Trophoblast cell (in vitro differentiated cells and primary cell): ENCODE measurements at regions not wholly inside any gene's neighbourhood (a gene's known extent, or its start where the extent isn't known, plus 50 kb on each side); places are given as distances from the start of the nearest gene placed in this dataset.

ENCODE experiments used
- DNase-seq, 2 donors: peaks; one replicate each; pipeline ENCODE4 v3.0.0-alpha.2; 2016
- H2AFZ ChIP-seq: 2 replicates; pipeline ENCODE4 v1.6.1; 2013; ENCODE audit warnings: low read length, moderate library complexity, mild to moderate bottlenecking; ENCODE audit not compliant: insufficient read depth, poor library complexity
- H2AK5ac ChIP-seq: 2 replicates; pipeline ENCODE4 v1.6.1; 2013; ENCODE audit warnings: mild to moderate bottlenecking, low read length
- H2BK120ac ChIP-seq: 2 replicates; pipeline ENCODE4 v1.6.1; 2013; ENCODE audit warnings: low read length, mild to moderate bottlenecking, moderate library complexity; ENCODE audit not compliant: insufficient read depth, poor library complexity
- H2BK12ac ChIP-seq: 2 replicates; pipeline ENCODE4 v1.6.1; 2013; ENCODE audit warnings: mild to moderate bottlenecking, low read length, moderate library complexity
- H2BK5ac ChIP-seq: 2 replicates; pipeline ENCODE4 v1.6.1; 2013; ENCODE audit warnings: low read length, low read depth, moderate library complexity, mild to moderate bottlenecking; ENCODE audit not compliant: poor library complexity
- H3K14ac ChIP-seq: 2 replicates; pipeline ENCODE4 v1.6.1; 2013; ENCODE audit warnings: mild to moderate bottlenecking, low read length
- H3K18ac ChIP-seq: 2 replicates; pipeline ENCODE4 v1.6.1; 2013; ENCODE audit warnings: mild to moderate bottlenecking, low read length
- H3K23ac ChIP-seq: 2 replicates; pipeline ENCODE4 v1.6.1; 2013; ENCODE audit warnings: low read length
- H3K27ac ChIP-seq: 2 replicates; pipeline ENCODE4 v1.5.1; 2013; ENCODE audit warnings: low read depth, mild to moderate bottlenecking, inconsistent platforms, low read length, moderate library complexity
- H3K27me3 ChIP-seq: 2 replicates; pipeline ENCODE4 v1.6.1; 2013; ENCODE audit warnings: inconsistent platforms, mild to moderate bottlenecking, low read length, moderate library complexity; ENCODE audit not compliant: insufficient read depth
- H3K36me3 ChIP-seq, 2 experiments: 1 replicate in 1 of 2; 2 replicates in 1 of 2; pipeline ENCODE4 v1.6.1; 2013; ENCODE audit warnings: low read length in 2 of 2, mild to moderate bottlenecking in 2 of 2, moderate library complexity in 1 of 2; ENCODE audit not compliant: insufficient read depth in 2 of 2, control insufficient read depth in 1 of 2
- H3K4ac ChIP-seq: 2 replicates; pipeline ENCODE4 v1.6.1; 2013; ENCODE audit warnings: low read depth, mild to moderate bottlenecking, low read length, moderate library complexity
- H3K4me1 ChIP-seq, 2 experiments: 1 replicate in 1 of 2; 2 replicates in 1 of 2; pipeline ENCODE4 v1.6.1; 2013; ENCODE audit warnings: low read length in 2 of 2, mild to moderate bottlenecking in 2 of 2, moderate library complexity in 1 of 2; ENCODE audit not compliant: insufficient read depth in 2 of 2, control insufficient read depth in 1 of 2
- H3K4me2 ChIP-seq: 2 replicates; pipeline ENCODE4 v1.6.1; 2013; ENCODE audit warnings: inconsistent platforms, mild to moderate bottlenecking, low read length, moderate library complexity
- H3K4me3 ChIP-seq: 2 replicates; pipeline ENCODE4 v1.5.1; 2013; ENCODE audit warnings: mild to moderate bottlenecking, low read depth, low read length, inconsistent platforms
- H3K79me1 ChIP-seq: one replicate; pipeline ENCODE4 v1.6.1; 2013; ENCODE audit warnings: low read length
- H3K79me2 ChIP-seq: 2 replicates; pipeline ENCODE4 v1.6.1; 2013; ENCODE audit warnings: low read length, mild to moderate bottlenecking; ENCODE audit not compliant: control insufficient read depth, insufficient read depth, poor library complexity
- H3K9ac ChIP-seq: 2 replicates; pipeline ENCODE4 v1.6.1; 2013; ENCODE audit warnings: mild to moderate bottlenecking, low read length
- H3K9me3 ChIP-seq: 2 replicates; pipeline ENCODE4 v1.6.1; 2013; ENCODE audit warnings: low read depth, mild to moderate bottlenecking, control low read depth, inconsistent platforms, low read length; ENCODE audit not compliant: insufficient read depth
- H4K12ac ChIP-seq: 2 replicates; pipeline ENCODE4 v1.6.1; 2013; ENCODE audit warnings: low read depth, mild to moderate bottlenecking, low read length, moderate library complexity
- H4K8ac ChIP-seq: 2 replicates; pipeline ENCODE4 v1.6.1; 2013; ENCODE audit warnings: low read depth, mild to moderate bottlenecking, low read length, moderate library complexity
- H4K91ac ChIP-seq: one replicate; pipeline ENCODE4 v1.6.1; 2013; ENCODE audit warnings: low read depth, mild to moderate bottlenecking, low read length, moderate library complexity
- WGBS: extraction: QIAGEN DNeasy Blood & Tissue Kit; methylation state at CpG from one replicate; pipeline ENCODE4 v1.1.7; 2013; ENCODE audit warnings: missing lambda C conversion rate; ENCODE audit not compliant: insufficient read length, insufficient coverage; ENCODE audit errors: extremely low coverage; 5-methylcytosine and 5-hydroxymethylcytosine counted together

DNA sequence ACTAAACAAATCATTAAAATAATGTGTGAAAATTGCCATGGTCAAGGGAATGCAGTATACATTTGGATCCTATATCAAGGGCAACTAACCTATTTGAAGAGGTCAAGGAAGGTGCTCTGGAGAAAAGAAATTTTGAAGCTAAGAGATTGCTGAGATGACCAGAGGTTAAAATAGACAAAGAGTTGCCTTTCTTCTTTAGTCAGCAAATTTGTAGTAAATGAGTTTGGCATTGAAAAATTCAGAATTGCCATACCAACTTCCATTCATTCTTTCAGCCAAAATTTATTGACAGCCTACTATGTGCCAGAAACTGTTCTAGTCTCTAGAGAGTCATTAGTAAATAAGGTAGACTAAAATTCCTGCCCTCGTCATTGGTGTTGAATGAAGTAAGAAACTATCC is 396.2 kb downstream of the BCL11A start:
- Histone ChIP-seq H3K23ac (no peak overlapping the region), H2AK5ac (no peak overlapping the region), H3K14ac (no peak overlapping the region), H3K4me2 (no peak overlapping the region), H3K4me3 (no peak overlapping the region), H3K9ac (no peak overlapping the region), H3K27me3 (no peaks in the 10 kb centered on the region), H4K91ac (no peak overlapping the region), H3K79me1 (no peaks in the 10 kb centered on the region), H3K36me3 (no peaks in the 10 kb centered on the region), H3K18ac (no peak overlapping the region), H3K27ac (no peak overlapping the region), H3K4ac (no peak overlapping the region), H2BK12ac (no peak overlapping the region), H3K9me3 (no peaks in the 10 kb centered on the region), H2AFZ (no peak overlapping the region), H4K8ac (no peak overlapping the region), H2BK120ac (no peak overlapping the region), H3K4me1 (no peaks in the 10 kb centered on the region), H3K79me2 (no peaks in the 10 kb centered on the region), H2BK5ac (no peak overlapping the region), H4K12ac (no peak overlapping the region)
- no CpG with 5 or more reads among the region's 1 CpG for WGBS
- DNase-seq = no peak

DNA sequence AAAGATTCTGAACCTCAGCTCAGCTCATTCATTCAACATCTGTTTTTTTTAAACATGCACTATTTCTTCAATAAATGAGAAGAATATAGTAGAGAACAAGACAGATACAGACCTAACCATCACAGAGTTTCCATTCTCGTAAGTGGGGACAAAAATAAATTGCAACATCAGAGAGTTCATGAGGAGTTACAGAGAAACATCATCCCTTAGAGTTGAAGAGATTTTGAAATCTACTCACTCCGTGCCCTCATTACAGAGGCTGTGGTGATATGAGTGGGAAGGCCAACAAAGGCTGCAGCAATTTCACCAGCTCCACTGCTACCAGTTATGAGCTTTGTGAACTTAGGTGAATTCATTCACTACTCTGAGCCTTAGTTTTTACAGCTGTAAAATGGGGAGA is 399.3 kb downstream of the BCL11A start:
- no peaks in the 10 kb centered on the region for H3K79me1 ChIP-seq
- no peak overlapping the region for H3K4me2 ChIP-seq
- H3K9me3 ChIP-seq = no peaks in the 10 kb centered on the region
- no peak overlapping the region for H2BK12ac ChIP-seq
- no peak overlapping the region for H2AK5ac ChIP-seq
- no peak overlapping the region for H3K4ac ChIP-seq
- H3K9ac ChIP-seq = no peak overlapping the region
- H3K23ac ChIP-seq = no peak overlapping the region
- no peak overlapping the region for H2AFZ ChIP-seq
- no peak overlapping the region for H3K27ac ChIP-seq
- no peak overlapping the region for H3K14ac ChIP-seq
- no peaks in the 10 kb centered on the region for H3K36me3 ChIP-seq
- H3K79me2 ChIP-seq = no peaks in the 10 kb centered on the region
- no peak for DNase-seq
- no peaks in the 10 kb centered on the region for H3K4me1 ChIP-seq
- H3K18ac ChIP-seq = no peak overlapping the region
- no peak overlapping the region for H3K4me3 ChIP-seq
- no peaks in the 10 kb centered on the region for H3K27me3 ChIP-seq
- H2BK120ac ChIP-seq = no peak overlapping the region
- H2BK5ac ChIP-seq = no peak overlapping the region
- no peak overlapping the region for H4K12ac ChIP-seq
- no peak overlapping the region for H4K8ac ChIP-seq
- H4K91ac ChIP-seq = no peak overlapping the region
- WGBS = no CpG with 5 or more reads among the region's 2 CpGs

DNA sequence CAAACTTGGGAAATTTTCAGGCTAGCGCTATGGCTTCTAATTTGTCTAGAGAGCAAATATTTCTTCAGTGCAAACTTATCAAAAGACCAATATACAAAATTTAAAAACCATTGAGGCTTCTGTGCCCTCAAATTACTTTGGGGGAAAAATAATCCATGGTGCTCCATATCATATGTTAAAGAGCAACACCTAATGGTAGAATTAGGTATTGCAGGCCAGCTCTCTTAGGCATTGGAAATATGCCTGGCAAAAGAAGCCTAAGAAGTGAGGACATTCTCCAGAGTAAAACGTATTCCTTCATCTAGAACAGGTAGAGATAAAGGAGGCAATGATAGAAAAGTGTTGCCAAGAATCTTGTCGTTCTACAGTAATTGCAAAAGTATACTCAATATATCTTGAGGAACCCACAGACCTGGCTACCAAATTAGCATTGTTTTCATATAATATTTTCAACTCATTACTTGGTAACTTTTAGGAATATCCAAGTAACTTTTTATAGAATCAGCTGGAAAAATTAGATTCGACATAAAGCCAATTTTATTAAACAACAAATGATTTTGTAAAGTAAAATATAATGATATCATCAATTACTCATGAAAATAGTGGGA is 401.1 kb downstream of the BCL11A start:
- Histone ChIP-seq H4K91ac (no peak overlapping the region), H3K36me3 (no peaks in the 10 kb centered on the region), H3K9ac (no peak overlapping the region), H3K23ac (no peak overlapping the region), H3K14ac (no peak overlapping the region), H3K18ac (no peak overlapping the region), H2BK12ac (no peak overlapping the region), H2BK120ac (no peak overlapping the region), H2AFZ (no peak overlapping the region), H4K12ac (no peak overlapping the region), H2BK5ac (no peak overlapping the region), H3K4me3 (no peak overlapping the region), H3K4me2 (no peak overlapping the region), H2AK5ac (no peak overlapping the region), H3K4ac (no peak overlapping the region), H3K79me2 (no peaks in the 10 kb centered on the region), H4K8ac (no peak overlapping the region), H3K4me1 (no peaks in the 10 kb centered on the region), H3K79me1 (no peaks in the 10 kb centered on the region), H3K27me3 (no peaks in the 10 kb centered on the region), H3K27ac (no peak overlapping the region), H3K9me3 (no peaks in the 10 kb centered on the region)
- WGBS = no CpG with 5 or more reads among the region's 4 CpGs
- DNase-seq = peak in 1 of 2 donors; percentile 82

DNA sequence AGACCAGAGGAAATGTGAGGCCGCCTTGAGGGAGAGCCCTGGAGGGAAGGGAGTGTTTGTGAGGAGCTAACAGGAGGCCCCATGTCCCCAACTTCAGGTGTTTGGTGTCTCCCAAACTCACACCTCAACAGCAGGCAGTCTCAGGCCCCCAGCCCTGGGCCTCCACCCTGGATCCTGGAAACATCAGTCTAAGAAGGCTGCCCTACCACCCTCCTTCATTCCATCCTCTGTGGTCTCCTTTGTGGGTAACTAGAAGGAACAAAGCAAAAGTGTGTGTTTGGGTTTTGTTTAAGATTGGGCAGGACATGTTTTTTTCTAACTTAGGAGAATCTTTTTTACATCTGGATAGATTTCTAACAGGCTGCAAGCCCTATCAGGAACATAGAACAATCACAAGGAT is 404.3 kb downstream of the BCL11A start:
- H4K12ac ChIP-seq = no peak overlapping the region
- H3K23ac ChIP-seq = no peak overlapping the region
- H3K36me3 ChIP-seq = no peaks in the 10 kb centered on the region
- no peak overlapping the region for H2BK5ac ChIP-seq
- no peaks in the 10 kb centered on the region for H3K4me1 ChIP-seq
- no peak overlapping the region for H4K91ac ChIP-seq
- no peaks in the 10 kb centered on the region for H3K27me3 ChIP-seq
- H2AK5ac ChIP-seq = no peak overlapping the region
- no peak overlapping the region for H2BK120ac ChIP-seq
- DNase-seq = no peak
- no peaks in the 10 kb centered on the region for H3K79me2 ChIP-seq
- no peak overlapping the region for H4K8ac ChIP-seq
- no peak overlapping the region for H2BK12ac ChIP-seq
- H3K27ac ChIP-seq = no peak overlapping the region
- H3K9ac ChIP-seq = no peak overlapping the region
- H3K4ac ChIP-seq = no peak overlapping the region
- H3K18ac ChIP-seq = no peak overlapping the region
- WGBS = no CpG with 5 or more reads among the region's 1 CpG
- H3K14ac ChIP-seq = no peak overlapping the region
- H2AFZ ChIP-seq = no peak overlapping the region
- H3K4me2 ChIP-seq = no peak overlapping the region
- no peaks in the 10 kb centered on the region for H3K9me3 ChIP-seq
- H3K79me1 ChIP-seq = no peaks in the 10 kb centered on the region
- no peak overlapping the region for H3K4me3 ChIP-seq
